ENCODE measurements at regions not wholly inside any gene's neighbourhood (a gene's known extent, or its start where the extent isn't known, plus 50 kb on each side); places are given as distances from the start of the nearest gene placed in this dataset.

- H3K36me3 ChIP-seq (ENCODE audit: control insufficient read depth, insufficient read depth, low read length) = no peaks in the 10 kb centered on the region
- intact Hi-C loops (cut with micrococcal nuclease; ENCODE audit: unreplicated experiment) (no loop called here), in situ Hi-C loops (cut with HindIII; ENCODE audit: low pct_unique_long_range_greater_than_20kb, low sequenced_read_pairs) (no loop called here)
- CTCF ChIA-PET = interaction anchor here (0.5 kb wide), 1 partner anchor 35 kb away, joined by 6 read pairs; no protein-coding TSS in a partner anchor
- DNase-seq (ENCODE audit: low read depth, low spot score) = no peak
- BruUV-seq (replicated peaks) = no TSS peak
- H3K9me3 ChIP-seq (ENCODE audit: control insufficient read depth, insufficient read depth, low read depth, low read length) = no peaks in the 10 kb centered on the region
- TF ChIP-seq, protein P1, sequence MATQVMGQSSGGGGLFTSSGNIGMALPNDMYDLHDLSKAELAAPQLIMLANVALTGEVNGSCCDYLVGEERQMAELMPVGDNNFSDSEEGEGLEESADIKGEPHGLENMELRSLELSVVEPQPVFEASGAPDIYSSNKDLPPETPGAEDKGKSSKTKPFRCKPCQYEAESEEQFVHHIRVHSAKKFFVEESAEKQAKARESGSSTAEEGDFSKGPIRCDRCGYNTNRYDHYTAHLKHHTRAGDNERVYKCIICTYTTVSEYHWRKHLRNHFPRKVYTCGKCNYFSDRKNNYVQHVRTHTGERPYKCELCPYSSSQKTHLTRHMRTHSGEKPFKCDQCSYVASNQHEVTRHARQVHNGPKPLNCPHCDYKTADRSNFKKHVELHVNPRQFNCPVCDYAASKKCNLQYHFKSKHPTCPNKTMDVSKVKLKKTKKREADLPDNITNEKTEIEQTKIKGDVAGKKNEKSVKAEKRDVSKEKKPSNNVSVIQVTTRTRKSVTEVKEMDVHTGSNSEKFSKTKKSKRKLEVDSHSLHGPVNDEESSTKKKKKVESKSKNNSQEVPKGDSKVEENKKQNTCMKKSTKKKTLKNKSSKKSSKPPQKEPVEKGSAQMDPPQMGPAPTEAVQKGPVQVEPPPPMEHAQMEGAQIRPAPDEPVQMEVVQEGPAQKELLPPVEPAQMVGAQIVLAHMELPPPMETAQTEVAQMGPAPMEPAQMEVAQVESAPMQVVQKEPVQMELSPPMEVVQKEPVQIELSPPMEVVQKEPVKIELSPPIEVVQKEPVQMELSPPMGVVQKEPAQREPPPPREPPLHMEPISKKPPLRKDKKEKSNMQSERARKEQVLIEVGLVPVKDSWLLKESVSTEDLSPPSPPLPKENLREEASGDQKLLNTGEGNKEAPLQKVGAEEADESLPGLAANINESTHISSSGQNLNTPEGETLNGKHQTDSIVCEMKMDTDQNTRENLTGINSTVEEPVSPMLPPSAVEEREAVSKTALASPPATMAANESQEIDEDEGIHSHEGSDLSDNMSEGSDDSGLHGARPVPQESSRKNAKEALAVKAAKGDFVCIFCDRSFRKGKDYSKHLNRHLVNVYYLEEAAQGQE (IDR thresholded peaks at IDR 0.05; ENCODE audit: insufficient read depth in 1 of 2, low read depth in 2 of 2, low read length in 1 of 2) = no peak
- TF ChIP-seq SIN3A (IDR thresholded peaks at IDR 0.05; ENCODE audit: borderline replicate concordance, insufficient read depth, low read depth, low read length) = no peak
- TF ChIP-seq TCF7L2 (IDR thresholded peaks at IDR 0.05; ENCODE audit: low read depth, low read length) = no peak
- TF ChIP-seq POLR2AphosphoS5 (IDR thresholded peaks at IDR 0.05; ENCODE audit: low read depth, low read length) = no peak
- TF ChIP-seq, protein P2, sequence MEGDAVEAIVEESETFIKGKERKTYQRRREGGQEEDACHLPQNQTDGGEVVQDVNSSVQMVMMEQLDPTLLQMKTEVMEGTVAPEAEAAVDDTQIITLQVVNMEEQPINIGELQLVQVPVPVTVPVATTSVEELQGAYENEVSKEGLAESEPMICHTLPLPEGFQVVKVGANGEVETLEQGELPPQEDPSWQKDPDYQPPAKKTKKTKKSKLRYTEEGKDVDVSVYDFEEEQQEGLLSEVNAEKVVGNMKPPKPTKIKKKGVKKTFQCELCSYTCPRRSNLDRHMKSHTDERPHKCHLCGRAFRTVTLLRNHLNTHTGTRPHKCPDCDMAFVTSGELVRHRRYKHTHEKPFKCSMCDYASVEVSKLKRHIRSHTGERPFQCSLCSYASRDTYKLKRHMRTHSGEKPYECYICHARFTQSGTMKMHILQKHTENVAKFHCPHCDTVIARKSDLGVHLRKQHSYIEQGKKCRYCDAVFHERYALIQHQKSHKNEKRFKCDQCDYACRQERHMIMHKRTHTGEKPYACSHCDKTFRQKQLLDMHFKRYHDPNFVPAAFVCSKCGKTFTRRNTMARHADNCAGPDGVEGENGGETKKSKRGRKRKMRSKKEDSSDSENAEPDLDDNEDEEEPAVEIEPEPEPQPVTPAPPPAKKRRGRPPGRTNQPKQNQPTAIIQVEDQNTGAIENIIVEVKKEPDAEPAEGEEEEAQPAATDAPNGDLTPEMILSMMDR (IDR thresholded peaks at IDR 0.05) = no peak
- no peaks in the 10 kb centered on the region for H3K27me3 ChIP-seq (ENCODE audit: control insufficient read depth, insufficient read depth, low read length)
- H3K4me1 ChIP-seq (ENCODE audit: control insufficient read depth, insufficient read depth, low read length) = peaks cover 15% of the 10 kb centered on the region
- ATAC-seq = no peak
- no peak overlapping the region for H3K27ac ChIP-seq (ENCODE audit: low read length)
- H3K4me3 ChIP-seq (ENCODE audit: low read depth in 2 of 2, low read length in 2 of 2) = no peak overlapping the region
- POLR2A ChIA-PET = no interaction called here
Observed at GRCh38 chr5:96242571-96242970, 190.5 kb downstream of the PCSK1 start.

- no peaks in the 10 kb centered on the region for H3K27me3 ChIP-seq (ENCODE audit: control insufficient read depth, insufficient read depth, low read length)
- CTCF ChIA-PET = no interaction called here
- intact Hi-C loops (cut with micrococcal nuclease; ENCODE audit: unreplicated experiment) (no loop called here), in situ Hi-C loops (cut with HindIII; ENCODE audit: low pct_unique_long_range_greater_than_20kb, low sequenced_read_pairs) (no loop called here)
- H3K4me3 ChIP-seq (ENCODE audit: low read depth in 2 of 2, low read length in 2 of 2) = no peak overlapping the region
- ATAC-seq (no peak), DNase-seq (ENCODE audit: low read depth, low spot score) (no peak)
- no TSS peak for BruUV-seq (replicated peaks)
- TF ChIP-seq SIN3A (IDR thresholded peaks at IDR 0.05; ENCODE audit: borderline replicate concordance, insufficient read depth, low read depth, low read length) (no peak), POLR2AphosphoS5 (IDR thresholded peaks at IDR 0.05; ENCODE audit: low read depth, low read length) (no peak), TCF7L2 (IDR thresholded peaks at IDR 0.05; ENCODE audit: low read depth, low read length) (no peak)
- TF ChIP-seq, protein P1 (IDR thresholded peaks at IDR 0.05; ENCODE audit: insufficient read depth in 1 of 2, low read depth in 2 of 2, low read length in 1 of 2) = no peak
- TF ChIP-seq, protein P2 (IDR thresholded peaks at IDR 0.05) = no peak
- POLR2A ChIA-PET = no interaction called here
- no peaks in the 10 kb centered on the region for H3K4me1 ChIP-seq (ENCODE audit: control insufficient read depth, insufficient read depth, low read length)
- H3K9me3 ChIP-seq (ENCODE audit: control insufficient read depth, insufficient read depth, low read depth, low read length) = no peaks in the 10 kb centered on the region
- H3K36me3 ChIP-seq (ENCODE audit: control insufficient read depth, insufficient read depth, low read length) = no peaks in the 10 kb centered on the region
- no peak overlapping the region; the same call in 1 of the 2 replicates for H3K27ac ChIP-seq (ENCODE audit: low read length)
Observed at GRCh38 chr5:96236831-96237230, 196.2 kb downstream of the PCSK1 start.
